Raji (cell line): ENCODE measurements at regions not wholly inside any gene's neighbourhood (a gene's known extent, or its start where the extent isn't known, plus 50 kb on each side); places are given as distances from the start of the nearest gene placed in this dataset.

ENCODE experiments used
- POLR2A ChIP-seq: IDR thresholded peaks from 2 replicates; pipeline ENCODE4 v1.6.1; 2011; ENCODE audit warnings: low read depth, low read length, control low read depth; ENCODE audit not compliant: insufficient read depth

DNA sequence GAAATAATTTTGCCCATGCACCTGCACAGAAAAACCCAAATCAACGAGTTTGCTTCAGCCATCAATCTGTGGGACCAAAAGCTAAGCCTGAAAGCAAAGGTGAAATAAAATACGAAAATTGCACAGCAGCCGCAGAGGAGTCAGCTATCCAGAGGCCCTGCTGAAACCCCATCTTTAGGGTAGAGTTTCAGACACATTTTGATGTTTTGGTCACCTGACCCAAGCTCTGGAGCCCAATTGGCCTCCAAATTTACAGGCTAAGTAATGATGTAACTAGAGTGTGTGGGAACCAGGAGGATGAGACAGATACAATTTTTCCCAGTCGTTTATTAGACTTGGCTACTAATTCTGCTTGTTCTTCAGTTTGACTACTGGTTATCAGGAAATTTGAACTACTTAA lies 308.6 kb upstream of the ATP11B start:
- no peak for TF ChIP-seq POLR2A

DNA sequence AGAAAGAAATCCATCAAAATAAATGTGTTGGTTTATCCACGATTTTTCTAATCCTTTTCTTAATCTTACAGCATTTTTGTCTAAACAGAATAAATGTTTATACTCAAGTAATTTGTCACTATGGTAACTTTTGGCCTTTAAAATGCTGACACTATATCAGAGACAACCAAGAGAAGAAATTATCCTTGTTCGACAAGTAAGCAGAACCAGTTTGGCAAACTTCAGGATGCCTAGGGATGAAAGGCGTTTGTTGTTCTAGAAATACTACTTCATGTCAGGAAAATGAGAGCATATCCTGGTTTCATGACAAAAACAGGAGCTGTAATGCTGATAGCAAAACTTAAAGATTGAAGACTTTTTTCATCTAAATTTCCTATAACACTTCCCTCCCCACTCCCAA lies 308.0 kb upstream of the ATP11B start:
- TF ChIP-seq POLR2A: no peak

DNA sequence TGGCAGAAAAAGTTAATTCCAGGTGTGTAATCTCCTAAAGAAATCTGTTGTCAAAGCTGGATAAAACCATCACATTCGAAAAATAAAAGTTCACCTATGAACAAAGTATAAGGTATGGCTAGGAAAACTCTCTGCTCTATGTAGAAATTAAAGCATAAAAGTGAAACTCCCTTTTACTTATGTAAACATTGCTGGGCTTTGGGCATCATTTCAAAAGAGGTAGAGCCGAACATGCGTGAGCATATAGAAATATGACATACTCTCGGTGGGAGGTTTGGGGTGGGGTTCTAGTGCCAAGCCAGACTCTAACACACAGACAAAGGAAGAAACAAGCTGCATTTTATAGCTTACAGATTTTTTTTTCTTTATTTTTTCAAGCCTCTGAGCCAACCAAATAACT lies 306.8 kb upstream of the ATP11B start:
- TF ChIP-seq POLR2A: no peak

DNA sequence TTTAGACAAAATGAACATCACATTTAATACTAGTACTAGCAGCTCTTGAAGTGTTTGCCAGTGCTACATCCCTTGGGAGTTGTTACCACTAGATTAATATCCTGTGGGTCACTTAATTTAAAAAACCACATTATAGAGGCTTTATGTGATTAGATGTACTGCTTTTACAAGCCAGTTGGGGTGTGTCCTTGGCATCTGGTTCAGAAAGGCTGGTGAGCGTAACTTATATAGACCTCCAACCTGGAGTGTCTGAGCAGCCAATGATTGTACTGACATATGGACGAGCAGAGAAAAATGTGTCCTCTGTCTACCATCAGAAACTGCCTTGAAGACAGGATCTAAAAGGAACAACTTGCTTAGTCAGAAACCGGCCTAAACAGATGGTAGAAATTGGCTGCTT lies 306.2 kb upstream of the ATP11B start:
- TF ChIP-seq POLR2A: no peak

DNA sequence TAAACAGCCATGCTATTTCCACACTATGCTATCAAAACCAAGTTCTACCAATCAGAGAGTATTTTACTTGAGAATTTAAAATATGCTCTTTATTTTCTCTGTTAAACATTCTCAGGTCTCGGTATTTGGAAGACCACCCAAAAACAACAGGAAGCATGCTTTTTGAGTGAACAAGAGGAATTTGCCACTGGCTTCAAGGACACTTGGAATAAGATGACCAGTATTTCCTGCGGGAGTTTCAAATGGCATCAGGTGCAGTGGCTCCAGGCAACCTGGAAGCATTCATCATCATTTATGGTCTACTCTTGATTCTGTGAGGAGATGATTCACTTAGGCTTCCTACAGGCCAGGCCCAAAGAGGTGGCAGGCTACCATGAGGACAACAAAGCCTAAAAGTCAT lies 305.7 kb upstream of the ATP11B start:
- no peak for TF ChIP-seq POLR2A

DNA sequence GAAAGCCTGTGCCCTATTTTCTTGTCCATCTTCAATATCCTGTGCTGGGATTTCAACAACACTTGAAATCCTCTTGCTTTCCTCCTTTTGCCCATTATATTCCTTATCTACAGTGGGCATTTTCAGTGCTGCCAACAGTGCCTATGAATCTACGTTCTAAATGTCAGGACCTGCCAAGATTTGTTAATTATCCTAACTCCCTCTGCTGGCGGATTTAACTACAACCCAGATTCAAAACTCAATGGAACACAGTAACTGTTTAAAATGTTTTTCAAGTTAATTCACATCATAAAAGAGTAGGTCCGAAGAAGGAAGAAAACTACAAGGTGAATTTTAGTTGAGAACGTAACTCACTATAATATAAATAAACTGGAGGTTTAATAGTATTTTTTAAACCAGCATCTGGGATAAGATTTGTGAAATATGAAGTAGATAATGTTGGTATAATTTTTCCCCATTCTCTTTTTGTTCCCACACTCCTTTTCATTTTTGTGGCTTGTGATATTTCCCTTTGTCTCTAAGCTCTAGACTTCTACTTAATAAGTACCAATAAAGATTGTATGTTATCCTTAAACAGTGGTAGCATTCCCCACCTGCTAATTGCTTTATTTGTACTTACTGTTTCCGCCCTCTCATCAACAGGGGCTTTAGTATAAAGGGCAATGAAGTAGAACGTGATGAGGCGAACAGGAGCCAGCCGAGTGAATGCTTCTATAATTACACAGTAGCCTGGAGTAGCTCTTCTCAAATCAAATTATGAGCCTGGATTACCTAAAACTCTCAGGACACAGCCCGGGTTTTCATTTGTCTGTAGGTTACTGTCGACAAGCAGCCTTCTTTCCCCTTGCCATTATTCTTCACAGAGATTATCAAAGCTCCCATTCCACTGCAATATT lies 302.5 kb upstream of the ATP11B start:
- TF ChIP-seq POLR2A: no peak

DNA sequence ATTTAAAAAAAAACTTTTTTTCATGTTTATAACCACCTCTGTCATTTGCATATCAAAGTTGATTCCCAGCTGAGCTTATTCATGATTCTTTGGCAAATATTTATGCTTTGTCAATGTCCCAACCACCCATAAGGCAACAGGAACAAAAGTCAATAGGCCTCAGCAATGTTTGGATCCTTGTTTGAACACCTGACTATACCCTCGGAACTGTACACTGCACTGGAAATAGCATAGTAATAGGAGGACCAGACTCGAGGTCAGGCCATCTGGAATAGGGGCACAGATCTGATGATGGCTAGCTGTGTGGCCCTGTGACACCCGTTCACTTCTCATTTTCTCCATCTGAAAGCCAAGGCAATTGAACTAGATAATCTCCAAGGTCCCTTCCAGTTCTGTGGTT lies 301.7 kb upstream of the ATP11B start:
- TF ChIP-seq POLR2A: no peak

DNA sequence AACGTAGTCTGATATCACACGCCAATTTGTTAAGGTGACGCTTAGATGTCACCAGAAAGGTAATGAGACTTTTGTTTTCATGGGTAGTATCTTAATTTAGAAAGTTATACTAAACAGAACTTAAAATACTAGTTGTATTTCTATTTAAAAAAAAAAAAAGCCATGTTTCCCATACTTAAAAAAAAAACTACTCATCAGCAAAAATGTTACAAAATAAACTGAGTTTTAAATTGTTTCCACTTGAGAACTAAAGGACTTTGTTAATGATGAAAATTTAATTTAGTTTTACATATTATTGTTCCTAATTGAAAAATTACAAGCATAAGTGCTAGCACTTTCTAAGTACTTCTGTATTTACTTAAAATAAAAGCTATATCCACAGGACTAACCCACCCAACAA lies 300.8 kb upstream of the ATP11B start:
- no peak for TF ChIP-seq POLR2A

DNA sequence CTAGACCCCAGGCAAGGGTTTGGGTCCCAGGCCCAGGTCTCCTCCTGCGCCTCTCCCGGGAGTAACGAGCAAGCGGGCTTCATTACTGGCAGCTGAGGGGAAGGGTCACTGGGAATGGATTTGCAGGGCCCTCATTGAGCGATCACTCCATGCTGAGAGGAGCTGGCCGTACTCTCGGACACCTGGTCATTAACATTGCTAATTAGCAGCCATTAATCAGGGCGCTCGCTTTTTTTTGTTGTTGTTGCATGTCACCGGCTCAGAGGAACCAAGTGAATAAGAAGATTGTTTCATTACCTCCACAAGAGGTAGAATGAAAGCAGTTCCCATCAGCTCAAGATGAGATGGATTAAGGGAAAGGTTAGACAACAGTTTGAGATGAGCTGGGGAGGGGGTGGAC lies 293.0 kb upstream of the ATP11B start:
- TF ChIP-seq POLR2A: no peak

DNA sequence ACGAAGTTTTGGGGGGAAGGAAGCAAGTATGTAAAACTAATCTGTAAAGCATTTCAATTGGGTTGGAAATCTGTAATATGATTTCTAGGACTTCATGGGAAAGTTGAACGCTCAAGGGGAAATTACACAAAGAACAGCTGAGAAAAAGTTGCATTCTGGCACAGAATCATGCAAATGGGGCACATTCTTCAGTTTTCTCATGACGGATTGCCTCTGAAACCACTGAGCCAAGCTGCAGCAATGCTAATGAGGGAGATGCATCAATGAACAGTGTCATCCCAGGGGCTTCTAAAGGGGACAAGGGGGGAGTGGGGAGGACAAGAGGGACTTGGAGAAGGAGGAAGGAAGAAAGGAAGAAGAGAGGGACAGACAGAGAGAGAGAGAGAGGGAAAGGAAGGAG lies 291.4 kb upstream of the ATP11B start:
- TF ChIP-seq POLR2A: no peak

DNA sequence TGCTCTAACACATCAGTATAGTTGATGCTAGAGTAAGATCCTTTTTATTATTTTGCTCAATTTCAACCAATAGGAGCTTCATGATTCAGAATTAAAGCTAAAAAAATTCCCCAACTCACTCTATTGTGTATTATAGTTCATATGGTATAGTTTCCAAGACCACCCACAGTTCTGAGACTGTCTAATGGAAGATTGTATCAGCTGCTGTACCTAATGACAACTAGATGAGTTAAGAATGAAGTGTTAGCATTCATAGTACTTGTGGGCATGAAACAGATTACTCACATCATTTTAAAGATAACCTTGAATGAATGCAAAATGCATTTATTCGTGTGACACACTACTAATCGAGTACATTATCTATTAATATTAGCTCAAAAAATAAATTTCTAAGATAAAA lies 289.9 kb upstream of the ATP11B start:
- TF ChIP-seq POLR2A: no peak

DNA sequence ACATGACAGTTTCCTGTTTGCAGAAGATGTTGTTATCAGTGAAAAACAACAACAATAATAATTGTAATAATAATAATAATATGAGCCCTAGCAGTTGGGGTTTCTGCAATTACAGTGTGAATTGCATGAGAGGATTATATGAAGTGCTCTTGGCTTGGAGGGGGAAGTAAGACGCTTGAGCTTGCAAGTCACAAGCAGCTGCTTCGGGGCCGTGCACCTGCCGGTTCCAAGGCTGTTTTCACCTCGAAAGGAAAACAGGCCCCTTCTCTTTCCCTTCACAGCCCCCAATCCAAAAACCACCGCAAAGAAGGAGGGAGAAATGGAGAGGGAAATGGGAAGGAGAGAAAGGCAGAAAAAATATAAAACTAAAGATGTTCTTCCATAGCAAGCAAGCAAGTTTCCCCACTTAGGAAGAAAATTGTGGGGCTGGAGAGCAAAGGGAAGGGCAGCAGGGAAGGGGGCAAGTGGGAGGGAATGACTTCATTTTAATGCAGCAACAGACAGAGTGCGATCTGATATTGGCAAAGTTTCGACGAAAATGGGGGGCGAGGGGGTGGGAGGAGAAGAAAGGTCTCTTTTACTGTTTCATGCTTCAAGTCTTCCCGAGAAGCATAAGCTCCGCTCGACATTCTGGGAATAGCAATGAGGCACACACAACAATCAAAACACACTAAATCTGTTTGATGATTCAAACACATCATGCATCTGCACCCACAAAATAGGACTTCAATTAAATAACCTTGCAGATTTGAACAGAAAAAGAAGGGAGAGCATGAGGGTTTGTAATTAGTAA lies 284.2 kb upstream of the ATP11B start:
- no peak for TF ChIP-seq POLR2A

DNA sequence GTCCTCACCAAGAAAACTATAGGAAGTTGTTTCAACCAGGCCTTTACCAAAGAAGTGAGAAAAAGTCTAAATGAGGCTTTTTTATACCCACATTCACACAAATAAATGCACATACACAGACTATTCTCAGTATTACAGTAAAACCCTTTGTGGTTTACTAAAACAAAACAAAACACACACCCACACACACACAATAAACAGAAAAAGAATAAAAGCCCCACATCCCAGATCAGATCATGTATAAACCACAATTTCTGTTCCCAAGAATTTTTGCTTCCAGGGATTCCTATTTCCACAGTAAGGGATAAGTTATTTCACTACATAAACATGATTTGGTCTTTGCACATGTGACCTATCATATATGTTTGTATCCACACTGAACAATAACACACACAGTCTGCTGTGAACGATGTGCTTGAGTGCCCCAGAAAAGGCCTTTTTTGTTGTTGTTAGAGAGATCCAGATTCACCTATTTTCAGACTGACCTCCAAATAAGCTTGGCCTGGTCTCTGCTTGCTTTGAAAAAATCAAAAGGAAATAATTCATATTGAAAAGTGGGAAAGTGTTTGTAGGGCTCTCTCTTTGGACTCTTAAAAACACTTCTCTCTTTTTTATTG lies 283.4 kb upstream of the ATP11B start:
- no peak for TF ChIP-seq POLR2A

DNA sequence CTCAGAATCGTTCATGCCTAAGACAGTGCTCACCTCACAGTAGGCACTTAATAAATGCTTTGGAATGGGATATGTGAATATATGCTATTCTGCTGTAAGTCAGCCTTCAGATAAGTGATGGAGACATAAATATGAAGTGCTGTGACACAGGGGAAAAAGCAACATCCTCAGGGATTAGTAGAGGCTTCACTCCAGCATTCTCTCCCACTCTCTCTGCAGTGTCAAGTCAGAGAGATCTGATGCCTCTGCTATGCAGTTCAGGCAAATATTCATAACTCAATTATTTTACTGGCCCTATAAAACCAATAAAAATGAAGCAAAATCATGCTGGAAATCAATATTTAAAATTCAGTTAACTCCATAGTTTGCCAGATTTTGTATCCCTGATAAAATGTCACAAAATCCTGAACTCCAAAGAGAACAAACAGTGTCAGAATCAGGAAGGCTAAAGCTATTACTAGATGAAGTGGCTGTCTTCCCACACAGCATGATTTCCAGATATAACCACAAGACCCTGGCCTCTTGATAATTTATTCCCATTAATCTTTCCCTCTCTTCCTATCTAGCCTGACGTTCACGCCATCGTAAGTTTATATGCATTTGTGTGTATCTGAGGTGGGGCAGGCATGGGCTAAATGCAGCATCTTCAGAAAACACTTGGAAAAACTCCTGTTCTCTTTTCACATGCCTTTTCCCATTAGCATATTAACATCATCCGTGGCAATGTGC lies 278.9 kb upstream of the ATP11B start:
- no peak for TF ChIP-seq POLR2A
